ENCODE measurements at regions not wholly inside any gene's neighbourhood (a gene's known extent, or its start where the extent isn't known, plus 50 kb on each side); places are given as distances from the start of the nearest gene placed in this dataset.

- FAIRE-seq = no peak
- TF ChIP-seq CTCF (IDR thresholded peaks at IDR 0.05; ENCODE audit: insufficient read depth, missing control alignments) = no peak
These were observed 58.5 kb upstream of the SLITRK1 start for GRCh38 chr13:83940742-83941141.

GRCh38 chr13:83937579-83937978 is 55.3 kb upstream of the SLITRK1 start:
- TF ChIP-seq CTCF (IDR thresholded peaks at IDR 0.05; ENCODE audit: insufficient read depth, missing control alignments) = no peak
- DNase-seq (ENCODE audit: insufficient read length, low spot score) (no peak), FAIRE-seq (no peak)

More at GRCh38 chr13:83940742-83941141, 58.5 kb upstream of the SLITRK1 start:
- DNase-seq (ENCODE audit: insufficient read length, low spot score) = no peak

- no peak for FAIRE-seq
- no peak for DNase-seq (ENCODE audit: insufficient read length, low spot score)
- TF ChIP-seq CTCF (IDR thresholded peaks at IDR 0.05; ENCODE audit: insufficient read depth, missing control alignments) = no peak
These were observed 53.3 kb upstream of the SLITRK1 start for GRCh38 chr13:83935566-83935965.
